Right atrium auricular region (tissue), 2 donors: ENCODE measurements at regions not wholly inside any gene's neighbourhood (a gene's known extent, or its start where the extent isn't known, plus 50 kb on each side); places are given as distances from the start of the nearest gene placed in this dataset.

Experiments
- DNase-seq: peaks from one replicate; pipeline ENCODE4 v3.0.0-alpha.2; 2019; ENCODE audit warnings: low spot score
- H3K27ac ChIP-seq, 2 donors: fragments of 200-600 bp; sonication (generic); 1 replicate in 1 of 2; 2 replicates in 1 of 2; pipeline ENCODE4 v1.5.1; 2016 to 2019
- H3K27me3 ChIP-seq, 2 donors: fragments of 200-600 bp; sonication (generic); one replicate each; pipeline versions ENCODE4 v1.5.1 to v1.6.0; 2017 to 2019
- H3K36me3 ChIP-seq: fragments of 200-600 bp; sonication (generic); one replicate; pipeline ENCODE4 v1.5.1; 2016
- H3K4me1 ChIP-seq, 2 donors: fragments of 200-600 bp; sonication (generic); one replicate each; pipeline versions ENCODE4 v1.5.1 to v1.6.0; 2017 to 2019
- H3K4me3 ChIP-seq, 2 donors: fragments of 200-600 bp; sonication (generic); 1 replicate in 1 of 2; 2 replicates in 1 of 2; pipeline ENCODE4 v1.5.1; 2017 to 2019; ENCODE audit warnings: mild to moderate bottlenecking in 1 of 2, moderate library complexity in 1 of 2
- H3K9me3 ChIP-seq, 2 donors: fragments of 200-600 bp; sonication (generic); one replicate each; pipeline ENCODE4 v1.5.1; 2019
- TF ChIP-seq, protein P1 (sequence below), 2 donors: fragments of 200-600 bp; sonication (generic); IDR thresholded peaks; one replicate each; pipeline ENCODE4 v1.5.1; 2019; ENCODE audit warnings: antibody characterized with exemption in 2 of 2

DNA sequence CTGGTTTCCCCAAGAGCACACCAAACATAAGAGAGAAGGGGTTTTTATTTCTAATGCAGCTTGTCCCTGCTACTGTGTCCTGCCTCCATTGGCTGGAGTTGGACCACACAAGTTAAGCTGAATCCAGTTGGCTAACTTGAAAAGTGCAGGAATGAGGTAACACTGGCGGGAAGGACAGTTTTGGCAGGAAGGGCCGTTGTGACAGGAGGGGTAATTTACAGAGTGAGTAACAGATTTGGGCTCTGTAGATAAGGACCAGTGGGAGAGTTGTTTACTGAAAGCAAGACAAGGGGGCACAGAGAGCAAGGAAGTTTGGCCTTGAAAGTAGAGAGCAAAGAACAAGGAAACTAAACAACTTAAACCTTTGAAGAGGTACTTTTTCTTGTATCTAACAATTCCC, 1623.3 kb upstream of the RAG2 start:
- no peak for DNase-seq
- no peaks in the 10 kb centered on the region for H3K27me3 ChIP-seq
- no peaks in the 10 kb centered on the region for H3K36me3 ChIP-seq
- TF ChIP-seq, protein P1, sequence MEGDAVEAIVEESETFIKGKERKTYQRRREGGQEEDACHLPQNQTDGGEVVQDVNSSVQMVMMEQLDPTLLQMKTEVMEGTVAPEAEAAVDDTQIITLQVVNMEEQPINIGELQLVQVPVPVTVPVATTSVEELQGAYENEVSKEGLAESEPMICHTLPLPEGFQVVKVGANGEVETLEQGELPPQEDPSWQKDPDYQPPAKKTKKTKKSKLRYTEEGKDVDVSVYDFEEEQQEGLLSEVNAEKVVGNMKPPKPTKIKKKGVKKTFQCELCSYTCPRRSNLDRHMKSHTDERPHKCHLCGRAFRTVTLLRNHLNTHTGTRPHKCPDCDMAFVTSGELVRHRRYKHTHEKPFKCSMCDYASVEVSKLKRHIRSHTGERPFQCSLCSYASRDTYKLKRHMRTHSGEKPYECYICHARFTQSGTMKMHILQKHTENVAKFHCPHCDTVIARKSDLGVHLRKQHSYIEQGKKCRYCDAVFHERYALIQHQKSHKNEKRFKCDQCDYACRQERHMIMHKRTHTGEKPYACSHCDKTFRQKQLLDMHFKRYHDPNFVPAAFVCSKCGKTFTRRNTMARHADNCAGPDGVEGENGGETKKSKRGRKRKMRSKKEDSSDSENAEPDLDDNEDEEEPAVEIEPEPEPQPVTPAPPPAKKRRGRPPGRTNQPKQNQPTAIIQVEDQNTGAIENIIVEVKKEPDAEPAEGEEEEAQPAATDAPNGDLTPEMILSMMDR (IDR thresholded peaks at IDR 0.05): no peak
- H3K4me1 ChIP-seq: no peaks in the 10 kb centered on the region
- H3K4me3 ChIP-seq: no peak overlapping the region
- peaks cover 0 to 11% of the 10 kb centered on the region in 2 donors for H3K9me3 ChIP-seq
- no peak overlapping the region for H3K27ac ChIP-seq

- TF ChIP-seq, protein P1 (IDR thresholded peaks at IDR 0.05): no peak
- no peaks in the 10 kb centered on the region for H3K27me3 ChIP-seq
- H3K4me3 ChIP-seq: no peak overlapping the region
- no peak overlapping the region for H3K27ac ChIP-seq
- no peak for DNase-seq
- no peaks in the 10 kb centered on the region for H3K4me1 ChIP-seq
- H3K36me3 ChIP-seq: no peaks in the 10 kb centered on the region
- H3K9me3 ChIP-seq: no peaks in the 10 kb centered on the region
These were observed 1621.6 kb upstream of the RAG2 start for GRCh38 chr11:38219636-38220035.

- H3K36me3 ChIP-seq: no peaks in the 10 kb centered on the region
- H3K4me1 ChIP-seq: no peaks in the 10 kb centered on the region
- no peak overlapping the region for H3K27ac ChIP-seq
- H3K27me3 ChIP-seq: no peaks in the 10 kb centered on the region
- no peak for DNase-seq
- no peak overlapping the region for H3K4me3 ChIP-seq
- no peaks in the 10 kb centered on the region for H3K9me3 ChIP-seq
- TF ChIP-seq, protein P1 (IDR thresholded peaks at IDR 0.05): no peak
These were observed 1610.9 kb upstream of the RAG2 start for GRCh38 chr11:38208951-38209350.

- H3K4me1 ChIP-seq: no peaks in the 10 kb centered on the region
- no peaks in the 10 kb centered on the region for H3K27me3 ChIP-seq
- no peaks in the 10 kb centered on the region for H3K36me3 ChIP-seq
- no peak overlapping the region for H3K27ac ChIP-seq
- H3K9me3 ChIP-seq: no peaks in the 10 kb centered on the region
- DNase-seq: no peak
- no peak overlapping the region for H3K4me3 ChIP-seq
- TF ChIP-seq, protein P1 (IDR thresholded peaks at IDR 0.05): no peak
These were observed 1608.6 kb upstream of the RAG2 start for GRCh38 chr11:38206663-38207062.

GRCh38 chr11:38191101-38191500, 1593.1 kb upstream of the RAG2 start:
- Histone ChIP-seq H3K27ac (no peak overlapping the region), H3K27me3 (no peaks in the 10 kb centered on the region)

More at GRCh38 chr11:38191101-38191500, 1593.1 kb upstream of the RAG2 start:
- Histone ChIP-seq H3K4me1 (no peaks in the 10 kb centered on the region), H3K9me3 (no peaks in the 10 kb centered on the region), H3K36me3 (no peaks in the 10 kb centered on the region), H3K4me3 (no peak overlapping the region)
- TF ChIP-seq, protein P1 (IDR thresholded peaks at IDR 0.05): no peak
- no peak for DNase-seq
